AG20443 (cell line): ENCODE measurements at regions not wholly inside any gene's neighbourhood (a gene's known extent, or its start where the extent isn't known, plus 50 kb on each side); places are given as distances from the start of the nearest gene placed in this dataset.
A peak's percentile ranks its signal among the peaks of the same experiment; 100 is the strongest.

Experiments
- DNase-seq: peaks from one replicate; pipeline ENCODE4 v3.0.0; 2012; ENCODE audit warnings: low spot score, mixed read lengths

DNA sequence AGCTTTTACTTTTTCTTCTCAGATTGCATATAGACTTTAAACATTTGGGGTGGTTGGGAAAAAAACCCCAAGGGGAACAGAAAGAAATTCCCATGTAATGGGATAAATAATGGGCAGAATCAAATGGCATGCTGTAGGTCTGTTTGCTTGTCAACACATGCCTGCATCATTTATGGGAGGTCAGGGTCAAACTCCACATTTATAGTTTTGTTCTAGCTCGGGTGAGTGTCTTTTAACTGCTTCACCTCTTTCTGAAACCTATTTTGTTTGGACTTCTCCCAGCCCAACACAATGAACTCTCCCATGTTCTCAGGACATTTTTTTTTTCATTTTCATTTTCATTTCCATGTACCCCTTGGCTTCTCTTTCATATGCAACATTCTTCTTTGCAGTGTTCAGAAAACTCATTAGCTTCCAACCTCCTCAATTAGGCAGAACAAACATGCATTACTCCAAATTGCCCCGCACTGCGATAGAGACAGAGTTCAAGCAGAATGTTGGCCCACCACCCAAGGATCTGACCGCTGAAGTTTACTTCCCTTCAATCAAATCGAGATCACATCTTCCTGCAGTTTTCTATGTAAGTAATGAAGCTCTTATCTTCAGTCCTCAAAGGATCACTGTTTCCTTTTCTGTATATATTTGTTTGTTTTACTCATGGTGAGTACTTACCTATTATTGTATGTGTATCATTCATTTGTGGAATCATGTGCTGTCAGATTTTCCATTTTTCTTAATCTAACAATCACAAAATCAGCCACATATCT lies 354.6 kb downstream of the ZSWIM6 start:
- DNase-seq, result no peak

DNA sequence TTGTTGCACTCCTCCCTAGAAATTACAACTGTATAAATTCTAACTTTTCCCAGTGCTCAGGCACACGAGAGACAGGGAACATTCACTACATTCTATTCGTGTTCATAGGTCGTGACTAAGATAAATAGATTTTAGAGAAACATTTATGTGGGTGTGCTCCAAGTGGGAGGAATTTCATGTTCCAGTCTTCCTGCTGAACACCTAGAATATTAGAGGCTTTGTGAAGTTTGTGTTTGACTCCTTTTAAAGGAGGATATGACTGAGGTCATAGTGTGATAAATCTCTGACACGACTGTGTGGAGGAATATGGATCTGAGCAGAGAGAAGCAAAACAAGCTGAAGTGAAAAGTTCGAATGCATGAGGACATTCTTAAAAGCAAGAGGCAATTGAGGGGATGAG lies 355.3 kb downstream of the ZSWIM6 start:
- DNase-seq, result no peak

DNA sequence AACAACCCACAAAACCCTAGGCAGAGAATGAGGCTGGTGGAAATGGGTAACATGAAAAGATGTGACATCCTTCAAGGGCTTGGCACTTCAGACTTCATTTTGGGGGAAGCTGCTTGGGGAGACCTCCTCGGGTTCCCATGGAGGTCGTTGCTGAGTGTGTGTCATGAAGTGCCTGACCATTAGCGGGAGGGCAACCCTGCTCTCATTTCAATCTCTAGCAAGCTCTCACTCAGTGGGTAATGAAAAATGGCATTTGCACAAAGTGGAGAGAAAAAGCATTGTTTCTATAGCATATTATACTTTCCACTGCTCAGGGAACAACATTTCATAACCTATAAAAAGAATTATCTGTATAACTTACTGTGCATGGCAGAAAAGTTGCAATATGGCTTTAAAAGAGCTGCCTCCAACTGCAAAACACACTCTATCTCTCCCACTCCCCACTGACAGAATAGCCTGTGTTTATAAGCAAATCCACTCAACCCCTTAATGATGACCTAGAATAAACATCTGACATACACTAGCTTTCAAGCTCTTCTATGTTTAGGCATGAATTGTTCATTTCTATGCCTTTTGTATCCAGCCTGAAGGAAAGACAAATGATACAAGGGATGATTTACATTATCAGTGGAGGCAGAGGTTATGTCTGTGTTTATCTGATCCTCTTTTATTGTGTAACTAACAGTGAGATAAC lies 357.2 kb downstream of the ZSWIM6 start:
- no peak for DNase-seq

DNA sequence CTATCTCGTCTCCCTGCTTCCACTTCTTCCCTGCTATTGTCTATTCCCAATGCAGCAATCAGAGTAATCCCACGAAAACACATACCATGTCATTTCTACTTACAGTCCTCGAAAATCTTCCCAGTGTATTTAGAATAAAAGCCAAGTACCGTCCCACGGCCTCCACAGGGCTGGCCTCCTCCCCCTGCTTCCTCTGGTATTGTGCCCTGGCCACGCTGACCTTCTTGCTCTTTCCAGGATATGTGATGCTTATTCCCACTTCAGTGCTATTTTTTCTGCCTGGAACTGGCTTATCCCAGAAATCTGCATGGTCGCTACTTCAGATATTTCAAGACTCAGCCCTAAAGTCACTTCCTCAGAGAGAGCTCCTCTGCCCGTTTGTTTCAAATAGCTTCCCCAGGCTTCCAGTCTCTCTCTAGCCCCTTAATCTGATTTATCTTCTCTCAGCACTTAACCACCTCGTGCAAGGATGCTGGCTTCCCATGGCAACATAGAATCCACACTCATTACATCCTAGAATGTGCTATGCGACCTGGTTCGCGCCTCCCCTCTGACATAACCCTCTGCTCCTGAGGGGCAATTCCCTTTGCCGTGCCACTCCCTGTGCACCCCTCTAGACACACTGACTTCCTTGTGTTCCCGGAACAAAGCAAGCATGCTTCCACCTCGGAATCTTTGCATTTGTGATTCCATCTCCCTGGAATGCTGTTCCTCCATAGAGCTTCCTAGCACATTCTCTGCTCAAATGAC lies 365.9 kb downstream of the ZSWIM6 start:
- DNase-seq, result no peak

DNA sequence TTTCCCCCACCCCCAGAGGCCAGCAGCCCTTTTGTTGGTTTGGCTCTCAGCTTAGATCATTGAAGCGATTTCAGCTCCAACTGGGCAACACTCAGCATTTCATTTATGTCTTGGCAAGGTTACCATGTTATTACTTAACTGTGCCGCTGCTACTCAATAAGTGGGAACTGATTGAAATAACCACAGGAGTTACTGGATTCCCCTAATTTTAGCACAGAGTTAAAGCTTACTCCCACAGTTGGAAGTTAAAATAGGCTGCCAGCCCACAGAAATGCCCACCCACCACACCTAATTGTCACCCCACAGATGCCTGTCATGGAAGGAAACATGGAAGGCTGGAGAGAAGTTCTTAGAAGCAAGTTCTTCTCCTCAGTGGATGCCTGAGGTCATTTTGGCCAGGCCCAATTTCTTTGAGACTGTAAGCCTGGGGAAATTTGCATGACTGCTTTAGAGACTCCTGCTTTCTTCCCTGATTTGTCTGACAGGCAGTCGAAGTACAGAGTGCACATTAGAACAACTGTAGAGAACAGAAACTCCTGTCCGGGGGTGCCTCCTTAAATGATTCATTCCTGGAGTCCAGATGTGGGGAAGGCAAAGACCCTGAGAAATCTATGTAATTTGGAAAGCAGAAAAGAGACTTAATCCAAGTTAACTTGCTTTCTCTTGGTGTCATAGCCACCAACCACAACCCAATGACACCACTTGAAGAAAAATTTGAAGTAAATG lies 370.0 kb downstream of the ZSWIM6 start:
- no peak for DNase-seq

DNA sequence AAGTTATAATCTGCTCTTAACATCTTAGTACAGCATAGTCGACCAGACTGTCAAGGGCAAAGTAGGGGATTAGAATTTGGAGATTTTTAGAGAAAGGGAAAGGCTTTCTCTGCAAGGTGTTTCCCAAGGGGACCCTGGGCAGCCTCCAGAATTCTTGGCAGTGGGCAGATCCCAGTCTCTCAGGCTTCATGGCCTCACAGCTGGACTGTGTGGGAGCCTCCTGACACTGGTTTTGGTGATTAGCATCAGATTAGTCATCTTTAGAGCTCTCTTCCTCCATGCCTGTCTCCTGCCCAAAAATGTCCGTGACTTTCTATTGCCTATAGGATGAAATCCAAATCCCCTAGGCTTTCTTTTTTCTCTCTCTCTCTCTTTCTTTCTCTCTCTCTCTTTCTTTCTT lies 370.7 kb downstream of the ZSWIM6 start:
- DNase-seq, result peak; percentile 32

DNA sequence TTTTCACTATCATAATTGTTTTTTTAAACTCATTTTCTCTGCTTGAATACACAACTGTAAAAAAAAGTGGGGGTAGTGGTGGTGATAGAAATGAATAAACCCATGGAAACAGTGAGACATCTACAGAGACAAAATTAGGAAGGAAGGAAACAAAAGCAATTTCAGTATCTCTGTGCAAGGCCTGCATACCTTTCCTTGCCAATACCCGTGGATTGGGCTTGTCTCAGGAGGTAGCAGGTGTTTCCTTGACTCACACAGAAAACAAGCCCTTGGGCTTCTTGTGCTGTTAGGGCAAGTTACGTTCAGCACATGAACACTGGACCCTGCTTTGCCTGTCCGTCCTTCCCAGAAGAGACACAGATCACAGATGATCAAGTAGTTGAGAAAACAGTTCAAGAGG lies 372.2 kb downstream of the ZSWIM6 start:
- no peak for DNase-seq

DNA sequence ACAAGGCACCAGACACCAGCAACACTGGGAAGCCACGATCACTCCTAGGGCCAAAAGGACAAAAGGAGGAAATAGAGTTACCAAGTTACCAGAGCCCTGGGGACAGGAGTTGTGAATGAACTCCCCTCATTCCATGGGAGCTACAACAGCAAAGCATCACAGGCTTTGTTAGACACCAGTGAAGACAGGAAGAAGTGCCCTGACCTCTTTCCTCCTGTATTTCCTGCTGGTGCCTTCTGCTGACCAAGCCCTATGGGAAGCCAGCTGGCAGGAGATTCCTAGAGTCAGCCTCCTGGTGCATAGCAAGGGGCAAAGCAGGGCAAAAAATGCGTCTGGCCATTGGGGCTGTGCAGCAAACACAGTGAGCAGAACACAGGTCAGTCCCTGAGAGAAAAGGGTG lies 374.7 kb downstream of the ZSWIM6 start:
- DNase-seq, result no peak

DNA sequence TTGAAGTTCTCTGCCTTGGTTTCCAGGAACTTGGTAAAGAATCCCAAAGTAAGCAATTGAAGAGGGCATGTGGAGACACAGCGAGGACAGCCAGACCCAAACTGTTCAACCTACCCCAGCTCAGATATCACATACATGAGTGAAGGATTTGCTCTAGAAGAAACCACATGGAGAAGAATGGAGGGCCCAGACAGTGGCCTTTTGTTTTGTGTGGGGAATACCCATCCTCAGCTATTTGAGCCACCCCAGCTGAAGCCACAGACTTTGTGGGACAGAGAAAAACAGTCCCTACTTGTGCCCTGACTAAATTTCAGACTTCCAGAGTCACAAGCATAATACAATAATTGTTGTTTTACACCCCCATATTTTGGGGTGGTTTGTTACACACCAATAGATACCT lies 387.1 kb downstream of the ZSWIM6 start:
- no peak for DNase-seq

DNA sequence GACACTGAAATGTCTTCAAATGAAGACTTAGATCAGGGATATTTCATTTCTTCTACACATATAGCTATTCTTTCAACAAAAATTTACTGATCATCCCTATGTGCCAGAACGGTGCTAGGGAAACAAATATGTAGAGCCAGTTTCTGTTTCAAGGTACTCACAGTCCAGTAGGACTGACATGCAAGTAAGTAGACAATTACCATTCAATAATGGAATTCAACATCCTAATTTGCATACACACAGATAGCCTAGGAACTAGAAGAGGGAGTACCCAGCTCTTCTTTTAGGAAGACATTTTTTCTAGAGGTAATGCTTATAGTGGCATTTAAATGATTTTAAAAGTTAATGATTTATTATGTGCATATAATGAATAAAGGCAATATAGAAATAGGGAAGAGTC lies 388.8 kb downstream of the ZSWIM6 start:
- DNase-seq, result no peak

DNA sequence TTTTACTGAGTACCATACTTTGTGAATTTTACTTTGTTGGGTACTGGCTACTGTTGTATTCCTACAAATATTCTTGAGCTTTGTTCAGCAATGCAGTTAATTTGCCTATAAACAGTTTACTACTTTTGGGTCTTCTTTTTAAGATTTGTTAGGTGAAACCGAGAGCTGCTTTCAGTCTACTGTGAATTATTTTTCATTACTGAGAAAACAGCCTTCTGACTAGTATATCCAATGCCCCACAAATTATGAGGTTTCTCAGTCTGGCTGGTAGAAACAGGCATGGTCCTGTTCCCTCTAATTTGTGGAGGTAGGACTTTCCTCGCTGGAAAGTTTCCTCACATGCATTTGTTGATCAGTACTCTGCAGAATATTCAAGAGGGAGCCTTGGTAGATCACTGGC lies 392.0 kb downstream of the ZSWIM6 start:
- DNase-seq, result no peak

DNA sequence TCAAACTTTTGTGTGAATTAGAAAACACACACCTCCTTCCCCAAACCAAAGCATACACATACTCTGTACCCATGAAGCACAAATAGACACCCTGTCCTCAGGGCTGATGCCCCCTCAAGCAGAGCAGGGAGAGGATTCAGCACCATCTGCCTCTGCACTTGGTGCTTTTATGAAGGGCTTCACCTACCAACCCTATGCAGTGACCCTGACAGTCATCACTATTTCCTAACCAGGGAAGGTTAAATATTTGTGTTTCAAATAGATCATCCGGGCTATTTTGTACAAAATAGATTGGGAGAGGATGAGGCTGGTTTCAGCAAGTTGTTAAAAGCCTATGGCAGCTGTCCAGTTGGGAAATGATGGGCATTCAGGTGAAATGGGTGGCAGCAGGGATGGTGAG lies 396.2 kb downstream of the ZSWIM6 start:
- no peak for DNase-seq

DNA sequence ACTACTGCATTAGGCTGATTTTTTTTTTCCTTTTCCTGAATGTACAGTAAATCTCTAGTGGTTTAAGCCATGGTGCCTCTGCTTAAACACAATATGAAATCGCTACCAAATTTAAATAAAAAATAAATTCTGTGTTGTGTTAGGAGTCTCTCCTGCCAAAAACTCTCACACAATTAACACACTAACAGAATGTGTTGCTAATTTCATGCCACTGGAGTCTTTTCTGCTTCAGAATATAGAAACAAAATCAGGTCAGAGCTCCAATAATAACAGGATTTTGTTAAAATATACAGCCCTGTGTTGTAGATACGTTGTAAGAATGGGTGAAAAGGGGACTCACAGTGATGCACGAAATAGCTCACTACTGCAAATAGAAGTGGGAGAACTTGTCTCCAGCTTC lies 398.8 kb downstream of the ZSWIM6 start:
- DNase-seq, result no peak

DNA sequence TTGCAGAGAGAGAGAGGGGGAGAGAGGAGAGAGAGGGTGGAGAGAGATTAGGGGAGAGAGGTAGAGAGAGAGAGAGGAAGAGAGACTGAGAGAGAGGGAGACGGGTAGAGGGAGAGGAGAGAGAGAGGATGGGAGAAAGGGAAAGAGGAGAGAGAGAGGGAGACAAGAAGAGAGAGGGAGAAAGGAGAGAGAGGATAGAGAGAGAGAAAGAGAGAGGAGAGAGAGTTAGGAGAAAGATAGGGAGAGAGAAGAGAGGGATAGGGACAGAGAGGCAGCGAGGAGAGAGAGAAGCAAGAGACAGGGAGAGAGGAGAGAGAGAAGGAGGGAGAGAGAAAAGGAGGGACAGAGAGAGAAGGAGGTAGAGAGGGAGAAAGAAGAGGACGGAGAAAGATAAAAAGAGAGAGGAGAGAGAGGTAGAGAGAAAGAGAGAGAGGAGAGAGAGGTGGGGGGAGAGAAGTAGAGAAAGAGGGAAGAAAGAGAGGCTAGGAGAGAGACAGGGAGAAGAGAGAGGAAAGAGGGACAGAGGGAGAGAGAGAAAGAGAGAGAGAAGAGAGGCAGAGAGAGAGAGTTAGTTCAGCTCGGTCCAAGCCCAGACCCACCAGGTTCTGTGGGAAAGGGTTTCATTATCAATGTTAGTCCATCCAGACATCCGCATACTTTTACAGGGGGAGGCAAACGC lies 399.3 kb downstream of the ZSWIM6 start:
- DNase-seq, result no peak

DNA sequence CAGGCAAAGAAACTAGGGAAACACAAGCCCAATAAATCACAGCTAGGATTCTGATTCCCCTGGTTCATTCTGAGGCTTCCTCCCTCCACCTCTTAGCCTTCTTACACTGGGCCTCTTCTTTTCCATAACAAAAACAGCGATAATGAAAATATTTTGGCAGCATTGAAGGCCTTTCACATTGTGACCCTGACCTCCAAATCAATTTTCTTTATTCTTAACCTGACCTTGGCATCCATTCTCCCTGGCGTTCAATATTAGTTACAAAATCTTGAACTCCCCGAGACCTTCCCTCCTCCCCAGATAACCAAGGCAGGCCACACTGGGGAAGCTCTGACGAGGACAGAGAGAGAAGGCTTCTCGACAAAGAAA lies 399.9 kb downstream of the ZSWIM6 start:
- DNase-seq, result no peak

DNA sequence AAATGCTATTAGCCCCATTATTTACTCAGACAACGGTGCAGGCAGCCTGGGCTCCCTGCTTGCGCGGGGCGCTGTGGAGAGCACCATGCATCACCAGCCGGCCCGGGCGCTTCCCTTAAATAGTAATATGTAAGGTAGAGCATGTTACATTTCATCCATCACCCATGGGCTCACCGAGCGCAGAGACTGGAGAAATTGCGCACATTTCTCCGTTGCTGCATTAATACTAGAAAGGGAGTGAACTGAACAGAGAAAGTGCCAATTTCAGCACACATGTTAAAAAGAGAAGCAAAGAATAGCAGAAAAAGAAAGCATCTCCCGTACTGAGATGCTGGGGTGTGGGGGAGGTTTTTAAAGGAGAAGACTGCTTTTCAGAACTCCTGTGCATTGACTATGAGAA lies 400.3 kb downstream of the ZSWIM6 start:
- DNase-seq, result no peak

DNA sequence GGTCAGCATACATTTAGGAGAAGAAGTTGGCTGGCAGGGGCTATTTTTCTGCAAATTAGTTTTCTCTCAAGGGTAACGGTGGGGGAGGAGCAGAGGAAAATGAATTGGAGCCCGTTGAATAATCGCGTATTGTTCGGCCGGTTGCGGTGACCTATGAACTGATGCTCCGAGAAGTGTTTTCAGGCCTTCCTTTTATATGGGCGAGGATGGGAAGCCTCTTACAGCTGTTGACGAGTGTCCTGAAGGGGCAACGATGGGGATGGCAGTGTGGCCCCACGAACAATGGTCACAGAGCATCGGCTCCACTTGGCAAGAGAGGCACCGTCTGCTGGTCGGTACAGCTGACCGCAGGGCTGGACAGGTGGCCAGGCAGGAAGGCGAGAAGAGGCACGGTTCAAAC lies 400.7 kb downstream of the ZSWIM6 start:
- no peak for DNase-seq

DNA sequence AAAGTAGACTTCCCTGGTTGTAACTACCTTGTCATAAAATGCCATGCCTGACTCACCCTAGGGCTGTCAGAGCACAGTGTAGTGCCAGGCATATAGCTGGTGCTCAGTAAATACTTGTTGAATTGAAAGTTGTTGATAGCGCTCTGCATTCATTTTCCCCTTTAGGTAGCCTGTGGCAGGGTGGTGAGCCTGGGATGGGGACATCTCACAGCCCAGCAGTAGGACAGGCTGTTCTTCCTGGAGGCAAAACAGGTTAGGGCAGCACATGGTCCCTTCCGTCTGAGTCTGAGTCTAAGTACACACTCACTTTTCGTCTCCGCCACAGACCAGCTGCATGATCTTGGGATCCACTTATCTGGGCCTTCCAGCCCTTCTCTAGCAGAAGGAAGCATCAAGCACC lies 401.9 kb downstream of the ZSWIM6 start:
- DNase-seq, result no peak

DNA sequence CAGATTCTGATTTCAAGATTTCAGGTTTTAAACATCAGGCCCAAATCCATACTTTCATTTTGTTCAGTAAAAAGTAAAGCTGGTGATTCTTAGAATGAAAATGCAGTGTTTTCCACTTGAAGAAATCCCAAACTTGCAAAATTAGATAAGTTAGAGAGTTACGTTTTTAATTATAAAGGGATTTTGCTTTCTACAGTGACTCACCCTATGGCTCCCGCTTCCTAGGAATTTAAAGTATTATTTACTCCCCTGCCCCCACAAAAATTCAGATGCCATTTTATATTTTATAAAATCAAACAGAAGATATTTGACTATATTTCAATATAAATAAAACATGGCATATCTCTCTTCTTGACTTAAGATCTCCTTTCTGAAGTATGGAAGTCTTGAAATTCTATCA lies 402.9 kb downstream of the ZSWIM6 start:
- peak; percentile 74 for DNase-seq

DNA sequence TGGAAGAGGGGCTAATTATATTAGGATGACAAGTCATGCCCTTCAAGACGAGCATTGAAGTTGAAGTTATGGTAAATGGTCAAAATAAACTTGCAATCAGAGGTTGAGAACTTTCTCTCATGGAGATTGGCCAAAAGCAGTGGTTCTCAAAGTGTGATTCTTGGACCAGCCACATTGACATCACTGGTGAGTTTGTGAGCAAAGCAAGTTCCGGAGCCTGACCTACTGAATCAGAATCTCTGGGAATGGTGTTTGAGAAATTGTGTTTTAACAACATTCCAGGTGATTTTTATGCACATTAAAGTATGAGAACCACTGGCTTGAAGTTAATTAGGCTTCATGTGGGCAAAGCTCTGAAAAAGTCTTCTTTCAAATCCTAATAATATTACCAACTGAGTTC lies 403.5 kb downstream of the ZSWIM6 start:
- no peak for DNase-seq

DNA sequence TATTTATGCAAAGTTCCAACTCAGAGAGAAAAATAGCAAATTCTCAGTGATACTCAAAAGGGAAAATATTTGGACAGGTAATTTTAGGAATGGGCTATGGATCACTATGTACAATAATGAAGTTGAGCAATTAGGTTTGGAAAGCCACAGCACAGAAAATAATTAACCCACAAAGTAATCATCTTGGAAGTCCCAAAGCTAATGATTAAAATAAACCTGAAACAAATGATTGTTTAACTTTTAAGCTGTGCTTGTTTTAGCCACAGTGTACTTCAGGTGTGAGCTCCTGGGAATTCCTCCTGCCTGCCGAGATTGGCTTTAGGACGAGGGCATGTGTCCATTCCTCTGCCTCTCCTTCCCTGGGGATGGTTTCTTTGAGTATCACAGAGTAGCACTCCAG lies 403.9 kb downstream of the ZSWIM6 start:
- no peak for DNase-seq
